ENCODE measurements at regions not wholly inside any gene's neighbourhood (a gene's known extent, or its start where the extent isn't known, plus 50 kb on each side); places are given as distances from the start of the nearest gene placed in this dataset.

- TF ChIP-seq, protein P1, sequence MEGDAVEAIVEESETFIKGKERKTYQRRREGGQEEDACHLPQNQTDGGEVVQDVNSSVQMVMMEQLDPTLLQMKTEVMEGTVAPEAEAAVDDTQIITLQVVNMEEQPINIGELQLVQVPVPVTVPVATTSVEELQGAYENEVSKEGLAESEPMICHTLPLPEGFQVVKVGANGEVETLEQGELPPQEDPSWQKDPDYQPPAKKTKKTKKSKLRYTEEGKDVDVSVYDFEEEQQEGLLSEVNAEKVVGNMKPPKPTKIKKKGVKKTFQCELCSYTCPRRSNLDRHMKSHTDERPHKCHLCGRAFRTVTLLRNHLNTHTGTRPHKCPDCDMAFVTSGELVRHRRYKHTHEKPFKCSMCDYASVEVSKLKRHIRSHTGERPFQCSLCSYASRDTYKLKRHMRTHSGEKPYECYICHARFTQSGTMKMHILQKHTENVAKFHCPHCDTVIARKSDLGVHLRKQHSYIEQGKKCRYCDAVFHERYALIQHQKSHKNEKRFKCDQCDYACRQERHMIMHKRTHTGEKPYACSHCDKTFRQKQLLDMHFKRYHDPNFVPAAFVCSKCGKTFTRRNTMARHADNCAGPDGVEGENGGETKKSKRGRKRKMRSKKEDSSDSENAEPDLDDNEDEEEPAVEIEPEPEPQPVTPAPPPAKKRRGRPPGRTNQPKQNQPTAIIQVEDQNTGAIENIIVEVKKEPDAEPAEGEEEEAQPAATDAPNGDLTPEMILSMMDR (conservative IDR thresholded peaks at IDR 0.05; ENCODE audit: low read depth, low read length), result no peak
- TF ChIP-seq CEBPB (IDR thresholded peaks at IDR 0.05; ENCODE audit: low read depth, low read length), result no peak
- no peak for TF ChIP-seq POLR2A (IDR thresholded peaks at IDR 0.05; ENCODE audit: low read depth, low read length)
- TF ChIP-seq BHLHE40 (IDR thresholded peaks at IDR 0.05; ENCODE audit: low read depth, low read length), result no peak
- TF ChIP-seq RFX5 (IDR thresholded peaks at IDR 0.05; ENCODE audit: low read depth, low read length), result no peak
Observed at GRCh38 chr7:136210664-136211063, 233.5 kb upstream of the MTPN start.
